ENCODE measurements at regions not wholly inside any gene's neighbourhood (a gene's known extent, or its start where the extent isn't known, plus 50 kb on each side); places are given as distances from the start of the nearest gene placed in this dataset.

DNA sequence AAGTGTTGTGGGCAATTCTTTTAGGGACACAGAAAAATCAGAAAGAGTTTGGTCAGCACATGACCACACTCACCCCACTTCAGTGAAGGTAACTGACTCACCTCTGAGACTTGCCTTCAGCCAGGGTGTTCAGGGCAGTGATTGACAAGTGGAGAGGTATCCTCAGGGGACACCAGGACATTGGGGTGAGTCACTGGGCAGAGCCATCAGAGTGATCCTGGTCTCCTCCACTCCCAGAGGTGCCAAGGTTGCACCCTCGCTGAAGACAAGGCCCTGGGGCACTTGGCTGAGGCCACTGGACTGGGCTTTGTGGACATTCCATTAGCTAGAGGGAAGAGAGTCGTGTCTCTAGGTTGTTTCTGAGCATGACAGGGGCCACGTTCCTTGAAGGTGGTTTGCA lies 113.4 kb downstream of the GADD45G start:
- TF ChIP-seq CTCF (IDR thresholded peaks at IDR 0.05): no peak
- no peak for TF ChIP-seq POLR2A (IDR thresholded peaks at IDR 0.05)
